ENCODE measurements at regions not wholly inside any gene's neighbourhood (a gene's known extent, or its start where the extent isn't known, plus 50 kb on each side); places are given as distances from the start of the nearest gene placed in this dataset.

GRCh38 chr2:19545507-19545906 is 187.1 kb upstream of the OSR1 start:
- H3K4me3 ChIP-seq (ENCODE audit: low read depth, low read length): no peak overlapping the region
- 0 out of 2 replicates have a peak, but pooled peaks have one; percentile 8 for TF ChIP-seq CTCF (IDR thresholded peaks at IDR 0.05; ENCODE audit: borderline replicate concordance, insufficient read depth, low read depth, low read length)

- no peak for TF ChIP-seq CTCF (IDR thresholded peaks at IDR 0.05; ENCODE audit: borderline replicate concordance, insufficient read depth, low read depth, low read length)
Observed at GRCh38 chr2:19543663-19544383, 185.4 kb upstream of the OSR1 start.

GRCh38 chr2:19542796-19543662 is 184.6 kb upstream of the OSR1 start:
- no peak overlapping the region for H3K4me3 ChIP-seq (ENCODE audit: low read depth, low read length)
- no peak for TF ChIP-seq CTCF (IDR thresholded peaks at IDR 0.05; ENCODE audit: borderline replicate concordance, insufficient read depth, low read depth, low read length)

More at GRCh38 chr2:19543663-19544383, 185.4 kb upstream of the OSR1 start:
- no peak overlapping the region for H3K4me3 ChIP-seq (ENCODE audit: low read depth, low read length)

- TF ChIP-seq CTCF (IDR thresholded peaks at IDR 0.05; ENCODE audit: borderline replicate concordance, insufficient read depth, low read depth, low read length): no peak
- no peak overlapping the region for H3K4me3 ChIP-seq (ENCODE audit: low read depth, low read length)
Observed at GRCh38 chr2:19541884-19542283, 183.5 kb upstream of the OSR1 start.

- no peak overlapping the region for H3K4me3 ChIP-seq (ENCODE audit: low read depth, low read length)
- TF ChIP-seq CTCF (IDR thresholded peaks at IDR 0.05; ENCODE audit: borderline replicate concordance, insufficient read depth, low read depth, low read length): no peak
Observed at GRCh38 chr2:19540739-19541525, 182.5 kb upstream of the OSR1 start.

- no peak for TF ChIP-seq CTCF (IDR thresholded peaks at IDR 0.05; ENCODE audit: borderline replicate concordance, insufficient read depth, low read depth, low read length)
- no peak overlapping the region for H3K4me3 ChIP-seq (ENCODE audit: low read depth, low read length)
Observed at GRCh38 chr2:19538411-19538963, 180.1 kb upstream of the OSR1 start.
